Loucy (cell line): ENCODE measurements at regions not wholly inside any gene's neighbourhood (a gene's known extent, or its start where the extent isn't known, plus 50 kb on each side); places are given as distances from the start of the nearest gene placed in this dataset.

Source experiments
- H2AFZ ChIP-seq: fragments of 200-600 bp; sonication (generic); 2 replicates; pipeline ENCODE4 v1.6.0; 2016; ENCODE audit warnings: antibody characterized with exemption, mild to moderate bottlenecking, low read length, moderate library complexity
- H3F3A ChIP-seq: fragments of 200-600 bp; 2 replicates; pipeline ENCODE4 v1.6.0; 2016; ENCODE audit warnings: antibody characterized with exemption, low read depth, mild to moderate bottlenecking
- H3K27me3 ChIP-seq: fragments of 200-600 bp; sonication (generic); 2 replicates; pipeline ENCODE4 v1.6.1; 2014; ENCODE audit warnings: low read length, mild to moderate bottlenecking; ENCODE audit not compliant: insufficient read depth, poor library complexity, severe bottlenecking
- H3K36me3 ChIP-seq: fragments of 200-600 bp; sonication (generic); 2 replicates; pipeline ENCODE4 v1.6.1; 2016; ENCODE audit warnings: low read length; ENCODE audit not compliant: insufficient read depth
- H3K4me1 ChIP-seq: fragments of 200-600 bp; sonication (generic); 2 replicates; pipeline ENCODE4 v1.5.1; 2014; ENCODE audit warnings: low read length, mild to moderate bottlenecking; ENCODE audit not compliant: insufficient read depth, poor library complexity, severe bottlenecking
- H3K4me2 ChIP-seq: fragments of 200-600 bp; sonication (generic); 2 replicates; pipeline ENCODE4 v1.6.0; 2014; ENCODE audit warnings: antibody characterized with exemption, low read length, low read depth, mild to moderate bottlenecking; ENCODE audit not compliant: poor library complexity, severe bottlenecking
- H3K4me3 ChIP-seq: fragments of 200-600 bp; sonication (generic); 2 replicates; pipeline ENCODE4 v1.5.1; 2014; ENCODE audit warnings: low read length, mild to moderate bottlenecking, mixed read lengths; ENCODE audit not compliant: poor library complexity, severe bottlenecking
- H3K79me2 ChIP-seq: fragments of 200-600 bp; sonication (generic); 2 replicates; pipeline ENCODE4 v1.6.1; 2014; ENCODE audit warnings: low read length; ENCODE audit not compliant: insufficient read depth
- H3K9ac ChIP-seq: fragments of 200-600 bp; sonication (generic); 2 replicates; pipeline ENCODE4 v1.6.0; 2014; ENCODE audit warnings: mild to moderate bottlenecking, low read depth, low read length, moderate library complexity; ENCODE audit not compliant: poor library complexity, severe bottlenecking
- H3K9me2 ChIP-seq: fragments of 200-600 bp; sonication (generic); replicated peaks from 2 replicates; pipeline ENCODE4 v1.6.1; 2016; ENCODE audit warnings: low read depth, low read length, mixed read lengths
- H3K9me3 ChIP-seq: fragments of 200-600 bp; sonication (generic); 2 replicates; pipeline ENCODE4 v1.6.1; 2014; ENCODE audit warnings: mild to moderate bottlenecking, antibody characterized with exemption, low read length, low read depth; ENCODE audit not compliant: insufficient read depth
- H4K20me1 ChIP-seq: fragments of 200-600 bp; sonication (generic); 2 replicates; pipeline ENCODE4 v1.6.0; 2014; ENCODE audit warnings: antibody characterized with exemption, low read length, mild to moderate bottlenecking; ENCODE audit not compliant: insufficient read depth, poor library complexity, severe bottlenecking
- EZH2phosphoT487 ChIP-seq: fragments of 200-600 bp; IDR thresholded peaks from 2 replicates; pipeline ENCODE4 v1.6.1; 2018; ENCODE audit warnings: antibody characterized with exemption, mild to moderate bottlenecking, moderate library complexity, borderline replicate concordance
- TF ChIP-seq, protein P1 (sequence below): fragments of 200-600 bp; sonication (generic); conservative IDR thresholded peaks from 2 replicates; pipeline ENCODE4 v1.5.1; 2014; ENCODE audit warnings: mild to moderate bottlenecking, antibody characterized with exemption, low read length

DNA sequence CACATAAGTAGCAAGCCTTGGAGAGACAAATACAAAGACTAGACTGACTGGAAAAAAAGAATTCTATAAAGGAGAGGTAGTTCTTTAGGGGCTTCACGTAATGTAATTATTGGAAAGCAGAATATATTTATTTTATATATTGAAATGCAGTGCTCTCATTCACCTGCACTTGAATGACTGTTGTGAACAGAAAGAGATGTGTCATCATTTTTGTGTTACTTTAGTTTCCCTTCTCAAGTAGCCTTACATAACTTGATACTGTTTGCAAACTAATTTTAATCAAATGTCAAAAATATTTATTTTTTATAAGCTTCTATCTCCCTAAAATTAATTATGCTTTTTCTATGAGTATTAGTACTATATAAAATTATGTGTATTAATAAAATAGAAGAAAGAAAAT, 691.1 kb upstream of the FTMT start:
- Histone ChIP-seq H3K27me3 (no peaks in the 10 kb centered on the region), H3K9ac (no peak overlapping the region), H3K4me3 (no peak overlapping the region), H3K4me2 (no peak overlapping the region), H3K79me2 (no peaks in the 10 kb centered on the region), H3K9me3 (no peaks in the 10 kb centered on the region), H3K36me3 (no peaks in the 10 kb centered on the region), H2AFZ (no peak overlapping the region), H3K9me2 (no peaks in the 10 kb centered on the region), H3F3A (no peaks in the 10 kb centered on the region), H3K4me1 (no peaks in the 10 kb centered on the region), H4K20me1 (no peaks in the 10 kb centered on the region)
- TF ChIP-seq, protein P1, sequence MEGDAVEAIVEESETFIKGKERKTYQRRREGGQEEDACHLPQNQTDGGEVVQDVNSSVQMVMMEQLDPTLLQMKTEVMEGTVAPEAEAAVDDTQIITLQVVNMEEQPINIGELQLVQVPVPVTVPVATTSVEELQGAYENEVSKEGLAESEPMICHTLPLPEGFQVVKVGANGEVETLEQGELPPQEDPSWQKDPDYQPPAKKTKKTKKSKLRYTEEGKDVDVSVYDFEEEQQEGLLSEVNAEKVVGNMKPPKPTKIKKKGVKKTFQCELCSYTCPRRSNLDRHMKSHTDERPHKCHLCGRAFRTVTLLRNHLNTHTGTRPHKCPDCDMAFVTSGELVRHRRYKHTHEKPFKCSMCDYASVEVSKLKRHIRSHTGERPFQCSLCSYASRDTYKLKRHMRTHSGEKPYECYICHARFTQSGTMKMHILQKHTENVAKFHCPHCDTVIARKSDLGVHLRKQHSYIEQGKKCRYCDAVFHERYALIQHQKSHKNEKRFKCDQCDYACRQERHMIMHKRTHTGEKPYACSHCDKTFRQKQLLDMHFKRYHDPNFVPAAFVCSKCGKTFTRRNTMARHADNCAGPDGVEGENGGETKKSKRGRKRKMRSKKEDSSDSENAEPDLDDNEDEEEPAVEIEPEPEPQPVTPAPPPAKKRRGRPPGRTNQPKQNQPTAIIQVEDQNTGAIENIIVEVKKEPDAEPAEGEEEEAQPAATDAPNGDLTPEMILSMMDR, result no peak
- no peak for TF ChIP-seq EZH2phosphoT487

DNA sequence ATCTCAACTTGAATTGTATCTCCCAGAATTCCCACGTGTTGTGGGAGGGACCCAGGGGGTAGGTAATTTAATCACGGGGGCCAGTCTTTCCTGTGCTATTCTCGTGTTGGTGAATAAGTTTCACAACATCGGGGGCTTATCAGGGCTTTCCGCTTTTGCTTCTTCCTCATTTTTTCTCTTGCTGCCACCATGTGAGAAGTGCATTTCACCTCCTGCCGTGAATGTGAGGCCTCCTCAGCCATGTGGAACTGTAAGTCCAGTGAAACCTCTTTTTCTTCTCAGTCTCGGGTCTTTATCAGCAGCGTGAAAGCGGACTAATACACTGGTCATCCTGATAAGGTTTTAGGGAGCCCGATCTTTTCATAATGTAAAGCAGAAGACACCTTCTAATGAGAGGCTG, 687.0 kb upstream of the FTMT start:
- H3K9me3 ChIP-seq, result no peaks in the 10 kb centered on the region
- H3K4me1 ChIP-seq, result no peaks in the 10 kb centered on the region
- H3K4me3 ChIP-seq, result no peak overlapping the region
- H2AFZ ChIP-seq, result no peak overlapping the region
- no peak for TF ChIP-seq EZH2phosphoT487
- TF ChIP-seq, protein P1, result no peak
- no peaks in the 10 kb centered on the region for H3K27me3 ChIP-seq
- no peaks in the 10 kb centered on the region for H3K9me2 ChIP-seq
- H3K79me2 ChIP-seq, result no peaks in the 10 kb centered on the region
- H3K36me3 ChIP-seq, result no peaks in the 10 kb centered on the region
- no peak overlapping the region for H3K4me2 ChIP-seq
- H4K20me1 ChIP-seq, result no peaks in the 10 kb centered on the region
- H3F3A ChIP-seq, result no peaks in the 10 kb centered on the region
- no peak overlapping the region for H3K9ac ChIP-seq

DNA sequence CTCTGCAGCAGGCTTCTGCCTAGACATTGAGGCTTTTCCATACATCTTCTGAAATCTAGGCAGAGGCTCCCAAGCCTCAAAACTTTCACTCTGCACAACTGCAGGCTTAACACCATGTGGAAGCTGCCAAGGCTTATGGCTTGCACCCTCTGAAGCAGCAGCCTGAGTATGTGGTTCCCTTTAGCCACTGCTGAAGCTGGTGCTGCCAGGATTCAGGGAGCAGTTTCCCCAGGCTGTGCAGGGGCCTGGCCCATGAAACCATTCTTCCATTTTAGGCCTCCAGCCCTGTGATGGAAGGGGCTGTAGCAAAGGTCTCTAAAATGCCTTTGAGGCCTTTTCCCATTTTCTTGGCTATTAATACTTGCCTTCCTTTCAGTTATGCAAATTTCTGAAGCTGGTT, 680.3 kb upstream of the FTMT start:
- H2AFZ ChIP-seq, result no peak overlapping the region
- no peak overlapping the region for H3K9ac ChIP-seq
- H3K4me3 ChIP-seq, result no peak overlapping the region
- TF ChIP-seq, protein P1, result no peak
- TF ChIP-seq EZH2phosphoT487, result no peak
- H3K36me3 ChIP-seq, result no peaks in the 10 kb centered on the region
- no peaks in the 10 kb centered on the region for H3K9me2 ChIP-seq
- no peaks in the 10 kb centered on the region for H3K4me1 ChIP-seq
- H3K27me3 ChIP-seq, result no peaks in the 10 kb centered on the region
- no peaks in the 10 kb centered on the region for H3K79me2 ChIP-seq
- no peaks in the 10 kb centered on the region for H3F3A ChIP-seq
- H4K20me1 ChIP-seq, result no peaks in the 10 kb centered on the region
- H3K4me2 ChIP-seq, result no peak overlapping the region
- H3K9me3 ChIP-seq, result no peaks in the 10 kb centered on the region
